GM19395 (cell line): ENCODE measurements at regions not wholly inside any gene's neighbourhood (a gene's known extent, or its start where the extent isn't known, plus 50 kb on each side); places are given as distances from the start of the nearest gene placed in this dataset.

ENCODE experiments used
- ATAC-seq: cut with Tn5 transposase; IDR thresholded peaks from one replicate; pipeline ENCODE4 v1.9.1; 2021; ENCODE audit warnings: mild to moderate bottlenecking, moderate library complexity; ENCODE audit not compliant: unreplicated experiment

- ATAC-seq = no peak
These were observed 124.1 kb upstream of the FIGN start for GRCh38 chr2:163859951-163860350.

- ATAC-seq = no peak
These were observed 121.1 kb upstream of the FIGN start for GRCh38 chr2:163856941-163857340.

- ATAC-seq = no peak
These were observed 116.8 kb upstream of the FIGN start for GRCh38 chr2:163852616-163853015.

GRCh38 chr2:163849756-163850435, 114.1 kb upstream of the FIGN start:
- ATAC-seq = no peak

- ATAC-seq = no peak
These were observed 103.1 kb upstream of the FIGN start for GRCh38 chr2:163838890-163839289.

- ATAC-seq = no peak
These were observed 100.4 kb upstream of the FIGN start for GRCh38 chr2:163836167-163836566.

- ATAC-seq = no peak
These were observed 99.0 kb upstream of the FIGN start for GRCh38 chr2:163834841-163835240.

- ATAC-seq = no peak
These were observed 98.4 kb upstream of the FIGN start for GRCh38 chr2:163834221-163834620.

GRCh38 chr2:163828771-163829170, 93.0 kb upstream of the FIGN start:
- ATAC-seq = no peak

GRCh38 chr2:163822033-163822432, 86.2 kb upstream of the FIGN start:
- no peak for ATAC-seq

- no peak for ATAC-seq
These were observed 77.2 kb upstream of the FIGN start for GRCh38 chr2:163812926-163813520.

- ATAC-seq = no peak
These were observed 72.6 kb upstream of the FIGN start for GRCh38 chr2:163808406-163808805.

GRCh38 chr2:163802284-163802683, 66.5 kb upstream of the FIGN start:
- ATAC-seq = no peak

GRCh38 chr2:163801486-163801885, 65.7 kb upstream of the FIGN start:
- ATAC-seq = no peak

GRCh38 chr2:163800951-163801381, 65.2 kb upstream of the FIGN start:
- ATAC-seq = no peak

GRCh38 chr2:163799807-163800206, 64.0 kb upstream of the FIGN start:
- ATAC-seq = no peak

GRCh38 chr2:163794635-163795034, 58.8 kb upstream of the FIGN start:
- ATAC-seq = no peak
